KMS-11 (cell line): ENCODE measurements at regions not wholly inside any gene's neighbourhood (a gene's known extent, or its start where the extent isn't known, plus 50 kb on each side); places are given as distances from the start of the nearest gene placed in this dataset.

Experiments used
- H2AFZ ChIP-seq: fragments of 200-600 bp; sonication (generic); 2 replicates; pipeline ENCODE4 v1.6.1; 2016; ENCODE audit warnings: antibody characterized with exemption, mixed run types, low read depth
- H3K27ac ChIP-seq: fragments of 200-600 bp; sonication (generic); 2 replicates; pipeline ENCODE4 v1.6.1; 2016; ENCODE audit warnings: mild to moderate bottlenecking, mixed run types
- H3K27me3 ChIP-seq: fragments of 200-600 bp; sonication (generic); 2 replicates; pipeline ENCODE4 v1.6.1; 2017; ENCODE audit warnings: mild to moderate bottlenecking, low read depth, mixed run types, moderate library complexity; ENCODE audit not compliant: insufficient read depth
- H3K36me3 ChIP-seq: fragments of 200-600 bp; sonication (generic); 2 replicates; pipeline ENCODE4 v1.6.1; 2017; ENCODE audit warnings: mild to moderate bottlenecking, mixed run types; ENCODE audit not compliant: insufficient read depth
- H3K4me1 ChIP-seq: fragments of 200-600 bp; sonication (generic); 2 replicates; pipeline ENCODE4 v1.6.1; 2016; ENCODE audit warnings: mild to moderate bottlenecking, low read depth, mixed run types; ENCODE audit not compliant: poor library complexity, severe bottlenecking
- H3K4me2 ChIP-seq: fragments of 200-600 bp; sonication (generic); 2 replicates; pipeline ENCODE4 v1.7.0; 2016; ENCODE audit warnings: mild to moderate bottlenecking, mixed run types
- H3K4me3 ChIP-seq: fragments of 200-600 bp; sonication (generic); IDR thresholded peaks from 2 replicates; pipeline ENCODE4 v1.6.1; 2017; ENCODE audit warnings: low read depth, low read length, mixed read lengths; ENCODE audit not compliant: insufficient read depth
- H3K79me2 ChIP-seq: fragments of 200-600 bp; sonication (generic); 2 replicates; pipeline ENCODE4 v1.6.1; 2016; ENCODE audit warnings: low read depth, mixed run types; ENCODE audit not compliant: insufficient read depth
- H3K9ac ChIP-seq: fragments of 200-600 bp; sonication (generic); 2 replicates; pipeline ENCODE4 v1.6.1; 2016; ENCODE audit warnings: mild to moderate bottlenecking, mixed run types
- H4K20me1 ChIP-seq: fragments of 200-600 bp; sonication (generic); 2 replicates; pipeline ENCODE4 v1.6.1; 2016; ENCODE audit warnings: mild to moderate bottlenecking, mixed run types; ENCODE audit not compliant: insufficient read depth
- TF ChIP-seq, protein P1 (sequence below): fragments of 200-600 bp; sonication (generic); conservative IDR thresholded peaks from 2 replicates; pipeline ENCODE4 v1.6.1; 2017; ENCODE audit warnings: low read depth, mild to moderate bottlenecking, antibody characterized with exemption, low read length, moderate library complexity, mixed read lengths

DNA sequence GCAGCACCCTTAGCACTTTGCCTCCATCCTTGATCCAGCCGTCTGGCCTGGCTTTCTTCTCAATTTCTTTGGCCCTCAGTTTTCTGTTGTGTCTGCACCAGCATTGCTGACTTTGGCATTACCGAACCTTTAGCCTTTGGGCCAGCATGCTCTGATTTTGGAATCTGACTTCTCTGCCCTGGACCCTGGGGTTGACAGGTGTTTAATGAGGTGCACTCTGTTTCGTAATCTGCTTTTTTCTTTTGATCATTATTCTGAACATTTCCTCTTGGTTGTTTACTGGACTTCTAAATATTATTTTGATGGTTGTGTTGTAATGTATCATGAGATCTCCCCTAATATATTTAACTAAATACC is 71.5 kb upstream of the ENPP6 start:
- Histone ChIP-seq H3K27me3 (no peaks in the 10 kb centered on the region), H2AFZ (peak overlapping the region; percentile 58), H3K4me2 (peak overlapping the region; percentile 93), H3K4me3 (no peak overlapping the region), H3K9ac (peak overlapping the region; percentile 65), H4K20me1 (no peaks in the 10 kb centered on the region), H3K4me1 (peaks cover 70% of the 10 kb centered on the region), H3K27ac (peak overlapping the region; percentile 99), H3K36me3 (no peaks in the 10 kb centered on the region), H3K79me2 (peaks cover 12% of the 10 kb centered on the region; the same call in 1 of the 2 replicates)
- TF ChIP-seq, protein P1, sequence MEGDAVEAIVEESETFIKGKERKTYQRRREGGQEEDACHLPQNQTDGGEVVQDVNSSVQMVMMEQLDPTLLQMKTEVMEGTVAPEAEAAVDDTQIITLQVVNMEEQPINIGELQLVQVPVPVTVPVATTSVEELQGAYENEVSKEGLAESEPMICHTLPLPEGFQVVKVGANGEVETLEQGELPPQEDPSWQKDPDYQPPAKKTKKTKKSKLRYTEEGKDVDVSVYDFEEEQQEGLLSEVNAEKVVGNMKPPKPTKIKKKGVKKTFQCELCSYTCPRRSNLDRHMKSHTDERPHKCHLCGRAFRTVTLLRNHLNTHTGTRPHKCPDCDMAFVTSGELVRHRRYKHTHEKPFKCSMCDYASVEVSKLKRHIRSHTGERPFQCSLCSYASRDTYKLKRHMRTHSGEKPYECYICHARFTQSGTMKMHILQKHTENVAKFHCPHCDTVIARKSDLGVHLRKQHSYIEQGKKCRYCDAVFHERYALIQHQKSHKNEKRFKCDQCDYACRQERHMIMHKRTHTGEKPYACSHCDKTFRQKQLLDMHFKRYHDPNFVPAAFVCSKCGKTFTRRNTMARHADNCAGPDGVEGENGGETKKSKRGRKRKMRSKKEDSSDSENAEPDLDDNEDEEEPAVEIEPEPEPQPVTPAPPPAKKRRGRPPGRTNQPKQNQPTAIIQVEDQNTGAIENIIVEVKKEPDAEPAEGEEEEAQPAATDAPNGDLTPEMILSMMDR, result no peak

DNA sequence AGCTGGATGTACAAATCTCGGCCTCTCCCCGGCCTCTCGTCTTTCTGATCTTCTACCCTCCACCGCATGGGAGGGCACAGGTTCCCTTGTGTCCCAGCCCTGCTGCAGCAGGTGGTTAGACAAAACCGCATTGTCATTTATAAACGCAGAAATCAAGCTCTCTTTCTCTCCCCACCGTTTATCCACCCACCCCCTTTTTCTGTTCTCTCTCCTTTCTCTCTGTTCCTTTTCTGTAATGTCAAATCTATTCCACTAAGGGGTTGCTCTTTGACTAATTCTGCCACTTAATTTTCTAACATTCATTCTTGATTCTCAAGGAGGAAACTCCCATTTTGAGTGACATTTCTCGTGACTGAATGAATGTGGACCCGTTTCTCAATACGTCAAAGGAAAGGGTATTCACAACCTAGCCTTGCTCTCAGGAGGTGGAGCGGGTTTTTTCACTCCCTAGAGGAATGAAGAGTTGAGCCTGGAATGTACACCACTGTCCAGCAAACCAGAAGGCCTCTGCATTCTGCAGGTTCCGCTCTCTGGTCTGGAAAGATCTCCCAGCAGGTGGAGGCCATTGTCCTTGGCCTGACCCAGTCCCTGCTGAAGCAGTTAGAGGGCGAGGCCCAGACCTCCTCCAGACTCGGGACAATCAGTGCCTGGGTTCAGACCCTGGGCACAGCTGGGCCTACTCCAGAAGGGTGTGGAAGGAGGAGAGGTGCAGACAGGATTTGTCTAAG is 70.9 kb upstream of the ENPP6 start:
- Histone ChIP-seq H3K4me2 (peak overlapping the region; percentile 93), H2AFZ (peak overlapping the region; percentile 58), H3K27me3 (no peaks in the 10 kb centered on the region), H3K36me3 (no peaks in the 10 kb centered on the region), H3K4me1 (peaks cover 73% of the 10 kb centered on the region), H3K4me3 (no peak overlapping the region), H3K79me2 (peaks cover 12% of the 10 kb centered on the region; the same call in 1 of the 2 replicates), H4K20me1 (no peaks in the 10 kb centered on the region), H3K27ac (peak overlapping the region; percentile 99), H3K9ac (peak overlapping the region; percentile 65)
- TF ChIP-seq, protein P1, result no peak; the same call in 1 of the 2 replicates

DNA sequence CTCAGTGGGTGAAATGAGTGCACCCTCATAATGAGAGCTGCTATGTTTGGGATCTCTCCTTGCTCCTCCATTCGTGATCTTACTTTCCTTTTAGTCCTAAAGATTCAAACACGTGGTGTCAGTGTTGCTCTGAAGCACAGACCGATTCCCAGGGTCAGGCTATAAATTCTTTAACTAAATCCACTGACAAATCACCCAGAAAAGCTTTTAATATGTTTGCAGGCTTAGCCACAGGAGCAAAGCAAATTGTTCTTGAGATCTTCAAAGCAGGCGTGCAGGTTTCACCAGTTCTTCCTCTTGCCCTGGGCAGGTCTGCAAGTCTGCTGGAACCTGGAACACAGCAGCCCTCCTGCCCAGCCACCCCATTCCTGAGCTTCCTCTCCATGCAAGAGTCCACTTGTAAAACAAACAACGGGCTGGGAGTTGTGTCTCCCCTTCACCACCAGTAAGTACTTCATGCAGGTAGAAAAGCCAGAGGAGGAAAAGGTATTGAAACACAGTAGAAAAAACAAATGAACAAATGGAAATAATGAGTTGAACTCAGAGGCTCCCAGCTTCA is 70.1 kb upstream of the ENPP6 start:
- no peak overlapping the region for H3K4me3 ChIP-seq
- H4K20me1 ChIP-seq, result no peaks in the 10 kb centered on the region
- H3K4me2 ChIP-seq, result peak overlapping the region; percentile 93
- H3K27ac ChIP-seq, result peak overlapping the region; percentile 99
- TF ChIP-seq, protein P1, result no peak
- no peaks in the 10 kb centered on the region for H3K27me3 ChIP-seq
- peak overlapping the region; percentile 58; the same call in 1 of the 2 replicates for H2AFZ ChIP-seq
- peaks cover 12% of the 10 kb centered on the region; the same call in 1 of the 2 replicates for H3K79me2 ChIP-seq
- peak overlapping the region; percentile 65 for H3K9ac ChIP-seq
- H3K4me1 ChIP-seq, result peaks cover 81% of the 10 kb centered on the region
- H3K36me3 ChIP-seq, result no peaks in the 10 kb centered on the region

DNA sequence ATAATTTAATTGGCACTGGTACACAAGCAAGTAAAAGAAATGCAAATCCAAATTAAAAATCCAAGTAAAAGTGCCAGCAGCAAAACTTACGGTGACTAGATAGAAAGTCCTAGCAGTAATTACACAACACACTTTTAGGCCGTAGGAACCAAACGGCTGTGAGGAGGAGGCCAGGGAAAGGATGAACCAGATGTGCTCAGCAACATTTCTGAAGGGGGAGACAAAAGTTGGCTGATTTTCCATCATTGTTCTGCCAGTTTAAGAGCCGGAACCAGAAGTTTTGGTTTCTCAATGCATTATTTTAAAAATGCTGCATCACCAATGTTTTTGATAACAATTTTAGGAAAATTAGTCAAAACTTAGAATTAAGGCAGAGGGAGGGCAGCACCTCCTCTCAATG is 68.7 kb upstream of the ENPP6 start:
- H2AFZ ChIP-seq, result no peak overlapping the region

More for the DNA sequence above, 68.7 kb upstream of the ENPP6 start:
- peak overlapping the region; percentile 93 for H3K4me2 ChIP-seq
- H3K79me2 ChIP-seq, result peaks cover 12% of the 10 kb centered on the region; the same call in 1 of the 2 replicates
- H3K27me3 ChIP-seq, result no peaks in the 10 kb centered on the region
- H3K27ac ChIP-seq, result peak overlapping the region; percentile 99
- H3K4me1 ChIP-seq, result peaks cover 92% of the 10 kb centered on the region
- no peaks in the 10 kb centered on the region for H3K36me3 ChIP-seq
- no peaks in the 10 kb centered on the region for H4K20me1 ChIP-seq
- TF ChIP-seq, protein P1, result no peak
- H3K9ac ChIP-seq, result peak overlapping the region; percentile 65
- no peak overlapping the region for H3K4me3 ChIP-seq
